ENCODE measurements at regions not wholly inside any gene's neighbourhood (a gene's known extent, or its start where the extent isn't known, plus 50 kb on each side); places are given as distances from the start of the nearest gene placed in this dataset.

DNA sequence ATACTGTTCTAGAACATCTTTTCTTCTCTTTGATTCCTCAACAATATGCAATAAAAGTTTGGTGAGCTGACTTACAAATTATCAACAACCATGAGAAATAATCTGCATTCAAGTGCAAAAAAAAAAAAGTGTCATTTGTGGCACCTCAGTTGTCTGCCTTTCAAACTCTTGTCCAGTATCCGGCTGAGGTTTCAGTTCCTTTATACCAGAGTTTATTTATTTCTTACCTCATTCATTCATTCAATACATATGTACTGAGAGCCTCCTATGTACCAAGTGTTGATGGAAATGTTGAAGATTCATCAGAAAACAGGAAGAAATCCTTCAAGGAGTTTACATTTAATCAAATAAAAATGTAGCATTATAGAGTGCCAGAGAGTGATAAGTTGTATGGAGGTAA, 484.1 kb downstream of the RMST start:
- no peak for TF ChIP-seq GATA2 (IDR thresholded peaks at IDR 0.05; ENCODE audit: low read depth, low read length)
- TF ChIP-seq GATA3 (IDR thresholded peaks at IDR 0.05; ENCODE audit: low read depth, low read length), result no peak

DNA sequence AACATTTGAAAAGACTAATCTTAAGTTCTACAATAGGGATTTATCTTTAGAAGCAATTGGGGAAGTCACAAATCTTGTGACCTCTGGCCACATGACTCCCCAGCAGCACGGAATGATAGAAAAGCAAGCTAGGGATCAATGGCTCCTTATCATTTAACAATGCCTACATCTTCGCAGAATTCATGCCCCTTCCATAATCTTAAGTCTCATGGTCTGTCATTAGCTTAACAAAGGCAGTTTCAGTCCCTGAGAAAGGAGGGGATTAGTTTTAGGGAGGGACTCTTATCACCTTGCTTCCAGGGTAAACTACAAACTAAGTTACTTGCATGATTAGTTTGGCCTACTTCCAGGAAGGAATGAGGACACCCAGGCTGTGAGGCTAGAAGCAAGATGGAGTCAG, 486.0 kb downstream of the RMST start:
- TF ChIP-seq GATA2 (IDR thresholded peaks at IDR 0.05; ENCODE audit: low read depth, low read length) (no peak), GATA3 (IDR thresholded peaks at IDR 0.05; ENCODE audit: low read depth, low read length) (no peak)

DNA sequence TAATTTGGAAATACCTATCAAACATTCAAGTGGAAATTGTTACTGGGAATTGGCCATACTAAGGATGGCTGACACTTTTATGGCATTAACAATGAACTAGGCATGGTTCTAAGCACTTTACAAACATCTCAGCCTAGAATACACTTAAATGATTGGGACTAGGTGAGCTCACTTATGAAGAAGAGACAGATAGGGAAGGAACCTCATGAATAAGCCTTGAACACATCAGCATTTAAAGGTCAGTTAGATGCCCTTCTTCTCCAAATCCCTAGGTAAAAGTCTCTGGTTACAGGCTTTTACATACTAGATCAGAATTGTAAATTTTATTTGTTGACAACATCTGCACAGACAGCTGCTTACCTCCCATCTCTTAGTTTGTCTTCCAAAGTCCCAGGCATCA, 488.6 kb downstream of the RMST start:
- no peak for TF ChIP-seq GATA2 (IDR thresholded peaks at IDR 0.05; ENCODE audit: low read depth, low read length)
- TF ChIP-seq GATA3 (IDR thresholded peaks at IDR 0.05; ENCODE audit: low read depth, low read length), result no peak

DNA sequence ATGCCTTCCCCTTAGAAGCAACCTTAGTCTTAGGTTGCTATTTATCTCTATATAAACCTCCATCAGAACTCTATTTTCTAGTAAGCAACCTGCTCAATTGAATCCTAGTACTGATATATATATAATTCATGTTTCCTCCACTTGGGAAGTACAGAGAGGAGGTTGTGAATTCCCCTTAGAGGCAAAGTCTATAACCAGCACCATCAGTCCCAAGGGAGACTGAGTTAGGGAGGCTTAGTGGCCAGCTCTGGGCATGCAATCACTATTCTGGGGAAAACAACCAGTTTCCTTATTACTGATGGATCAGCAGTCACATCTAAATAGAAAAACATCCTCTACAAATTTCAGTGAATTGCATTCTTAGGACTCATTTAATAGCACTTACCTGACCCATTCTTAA, 489.1 kb downstream of the RMST start:
- TF ChIP-seq GATA2 (IDR thresholded peaks at IDR 0.05; ENCODE audit: low read depth, low read length) (no peak), GATA3 (IDR thresholded peaks at IDR 0.05; ENCODE audit: low read depth, low read length) (no peak)

DNA sequence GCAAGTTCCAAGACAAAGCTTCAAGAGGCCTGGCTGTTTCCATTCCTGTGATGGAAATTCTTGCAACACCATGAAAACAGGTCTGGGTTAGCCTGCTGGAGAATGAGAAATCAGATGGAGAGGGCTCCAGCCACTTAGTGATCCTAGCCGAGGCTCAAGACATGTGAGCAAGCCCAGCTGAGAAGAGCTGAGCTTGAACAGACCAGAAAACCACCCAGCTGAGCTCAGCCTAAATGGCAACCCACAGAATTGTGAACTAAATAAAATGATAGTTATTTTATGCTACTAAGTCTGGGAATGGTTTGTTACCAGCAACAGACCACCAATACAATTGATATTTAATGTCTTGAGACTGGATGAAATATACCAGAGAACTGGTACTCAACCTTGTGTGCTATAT, 494.5 kb downstream of the RMST start:
- TF ChIP-seq GATA2 (IDR thresholded peaks at IDR 0.05; ENCODE audit: low read depth, low read length), result no peak
- TF ChIP-seq GATA3 (IDR thresholded peaks at IDR 0.05; ENCODE audit: low read depth, low read length), result no peak

DNA sequence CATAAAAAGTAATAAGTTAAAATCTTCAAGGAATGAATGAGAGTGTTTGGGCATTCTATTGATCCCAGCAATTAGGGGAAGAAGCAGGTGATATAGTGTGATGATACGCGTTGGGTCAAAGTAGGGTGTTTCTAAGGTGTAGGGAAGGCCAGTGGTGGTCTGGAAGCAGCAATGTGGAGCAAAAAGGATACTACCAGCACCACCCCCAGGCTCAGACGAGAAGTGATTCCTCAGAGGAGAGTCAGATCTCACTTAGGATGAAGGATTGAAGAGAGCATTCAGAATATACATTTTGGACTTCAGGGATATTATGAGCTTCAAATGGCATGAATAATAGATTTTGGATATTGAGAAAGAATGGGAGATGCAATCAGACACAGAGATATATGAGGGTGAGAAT, 497.6 kb downstream of the RMST start:
- TF ChIP-seq GATA3 (IDR thresholded peaks at IDR 0.05; ENCODE audit: low read depth, low read length), result no peak
- TF ChIP-seq GATA2 (IDR thresholded peaks at IDR 0.05; ENCODE audit: low read depth, low read length), result no peak

DNA sequence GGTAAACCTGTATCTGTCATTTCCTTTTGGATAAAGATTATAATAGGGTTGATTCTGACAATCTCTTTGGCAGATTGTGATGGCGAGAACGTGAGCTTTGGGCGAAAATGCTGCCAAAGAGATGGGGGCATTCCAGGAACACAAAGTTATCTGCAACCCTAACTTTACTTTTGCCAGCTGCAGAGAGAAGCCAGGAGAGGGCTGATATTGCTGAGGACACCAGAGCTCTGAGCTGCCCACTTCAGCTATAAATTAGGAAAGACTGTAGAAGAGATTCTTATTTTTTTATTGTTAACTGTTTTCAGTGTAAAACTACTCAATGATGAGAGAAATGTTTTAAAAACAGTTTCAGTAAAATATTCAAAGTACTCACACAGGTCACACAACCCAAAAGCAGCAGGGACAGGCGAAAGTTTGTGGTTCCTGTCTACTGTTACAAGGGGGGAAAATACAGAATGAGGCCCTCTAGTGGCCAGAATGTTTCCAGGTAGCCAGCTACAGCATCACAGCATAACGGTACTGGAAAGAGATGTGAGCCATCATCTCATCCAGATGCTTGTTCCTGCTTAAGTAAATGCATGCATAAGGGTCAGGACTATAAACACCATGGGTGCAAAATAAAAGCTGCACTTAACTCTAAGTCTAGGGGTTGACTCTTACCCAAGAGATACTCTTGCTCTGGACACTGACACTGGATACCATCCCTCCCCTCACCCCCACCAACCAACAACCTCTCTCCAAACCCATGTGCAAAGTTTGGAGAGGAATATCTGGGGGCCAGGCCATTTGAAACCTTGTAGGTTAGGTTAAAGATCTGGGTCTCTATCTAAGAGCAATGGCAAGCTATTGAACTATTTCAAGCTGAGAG, 498.4 kb downstream of the RMST start:
- no peak for TF ChIP-seq GATA2 (IDR thresholded peaks at IDR 0.05; ENCODE audit: low read depth, low read length)
- TF ChIP-seq GATA3 (IDR thresholded peaks at IDR 0.05; ENCODE audit: low read depth, low read length), result no peak

DNA sequence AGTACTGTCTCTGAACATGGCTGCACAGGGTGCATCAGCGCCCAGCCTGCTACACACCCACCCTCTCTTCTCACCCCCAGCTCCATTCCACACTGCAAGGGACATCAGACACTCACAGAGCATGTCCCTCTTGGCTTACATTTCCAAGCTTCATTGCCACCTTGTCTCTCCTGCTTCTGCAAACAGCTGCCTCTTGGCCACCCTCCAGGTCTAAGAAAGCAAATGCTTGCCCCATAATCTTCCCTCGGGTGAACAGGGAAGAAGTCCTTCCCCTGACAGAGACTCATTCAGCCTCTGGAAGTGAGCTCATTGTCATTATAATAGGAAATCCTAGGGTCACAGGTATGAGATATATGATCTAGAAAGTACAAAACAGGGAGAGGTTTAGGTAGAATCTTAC, 505.2 kb downstream of the RMST start:
- TF ChIP-seq GATA2 (IDR thresholded peaks at IDR 0.05; ENCODE audit: low read depth, low read length) (no peak), GATA3 (IDR thresholded peaks at IDR 0.05; ENCODE audit: low read depth, low read length) (no peak)

DNA sequence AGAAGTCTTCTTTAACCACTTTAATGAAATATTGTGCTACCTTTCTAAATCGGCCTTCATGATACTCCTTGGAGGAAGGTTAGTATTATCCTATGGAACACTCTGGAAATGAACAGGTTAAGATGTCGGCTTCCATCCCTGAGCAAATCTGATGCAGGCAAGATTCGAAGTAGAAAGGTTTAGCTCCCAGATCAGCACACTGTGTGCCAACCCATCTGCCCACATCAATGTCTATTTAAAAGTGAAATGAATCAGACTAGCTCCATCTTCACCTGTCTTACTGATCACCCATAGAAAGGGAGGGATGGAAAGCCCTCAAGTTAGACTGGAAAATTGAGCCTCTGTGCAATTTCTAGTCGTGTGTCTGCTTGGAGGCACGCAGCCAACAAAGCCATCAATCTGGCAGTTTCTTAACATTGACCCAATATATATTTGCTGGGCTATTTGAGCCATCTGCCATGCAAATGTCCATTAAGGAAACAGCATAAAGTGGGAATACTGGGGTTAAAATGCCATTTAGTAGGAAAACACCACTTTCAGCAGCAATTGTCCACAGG, 506.1 kb downstream of the RMST start:
- TF ChIP-seq GATA2 (IDR thresholded peaks at IDR 0.05; ENCODE audit: low read depth, low read length), result no peak
- TF ChIP-seq GATA3 (IDR thresholded peaks at IDR 0.05; ENCODE audit: low read depth, low read length), result no peak

DNA sequence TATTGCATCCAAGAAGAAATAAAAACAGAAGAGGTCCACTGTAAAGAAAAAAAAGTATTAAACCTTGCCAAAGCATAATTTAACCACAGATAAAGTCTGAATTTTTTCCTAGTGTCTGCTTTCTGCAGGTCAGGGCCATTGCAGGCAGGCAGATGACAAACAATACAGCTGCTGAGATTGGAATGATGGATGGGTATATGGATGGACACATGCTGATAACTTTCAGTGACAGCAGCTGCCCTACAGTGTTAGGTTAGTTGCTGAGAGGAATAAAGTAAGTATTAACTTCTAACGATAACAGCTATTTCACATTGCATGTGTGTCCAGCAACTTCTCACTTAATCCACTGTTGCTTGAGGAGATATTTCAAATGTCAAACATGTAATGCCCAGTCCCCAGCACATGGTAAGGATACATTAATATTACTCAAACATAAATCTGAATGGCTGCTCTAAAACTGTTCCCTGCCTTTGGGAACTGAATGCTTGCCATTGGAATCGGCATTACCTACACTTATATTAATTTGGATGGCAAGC, 515.3 kb downstream of the RMST start:
- peak; percentile 29; the same call in 1 of the 2 replicates for TF ChIP-seq GATA2 (IDR thresholded peaks at IDR 0.05; ENCODE audit: low read depth, low read length)
- no peak for TF ChIP-seq GATA3 (IDR thresholded peaks at IDR 0.05; ENCODE audit: low read depth, low read length)

DNA sequence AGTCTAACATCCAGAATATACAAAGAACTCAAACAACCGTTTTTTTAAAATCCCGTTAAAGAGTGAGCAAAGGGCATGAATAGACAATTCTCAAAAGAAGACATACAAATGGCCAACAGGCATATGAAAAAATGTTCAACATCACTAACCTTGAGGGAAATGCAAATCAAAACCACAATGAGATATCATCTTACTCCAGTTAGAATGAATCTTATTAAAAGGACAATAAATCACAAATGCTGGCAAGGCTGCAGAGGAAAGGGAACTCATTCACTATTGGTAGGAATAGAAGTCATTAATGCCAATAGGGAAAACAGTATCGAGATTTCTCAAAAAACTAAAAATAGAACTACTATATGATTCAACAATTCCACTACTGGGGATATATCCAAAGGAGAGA, 520.1 kb downstream of the RMST start:
- TF ChIP-seq GATA3 (IDR thresholded peaks at IDR 0.05; ENCODE audit: low read depth, low read length) (no peak), GATA2 (IDR thresholded peaks at IDR 0.05; ENCODE audit: low read depth, low read length) (no peak)

DNA sequence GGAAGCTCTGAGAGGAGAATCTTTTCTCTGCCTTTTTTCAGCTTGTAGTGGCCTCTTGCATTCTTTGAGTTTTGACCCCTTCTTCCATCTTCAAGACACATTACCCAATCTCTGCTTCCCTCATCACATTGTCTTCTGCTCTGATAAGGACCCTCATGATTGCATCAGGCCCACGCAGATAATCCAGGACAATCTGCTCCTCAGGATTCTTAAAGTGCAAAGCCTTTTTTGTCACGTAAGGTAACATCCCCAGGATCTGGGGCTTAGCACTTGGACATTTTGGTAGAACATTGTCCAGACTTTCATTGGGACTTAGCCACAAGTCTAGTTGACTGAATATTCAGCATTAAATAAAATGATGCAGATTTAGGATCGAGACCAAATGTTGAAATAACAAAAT, 521.2 kb downstream of the RMST start:
- TF ChIP-seq GATA2 (IDR thresholded peaks at IDR 0.05; ENCODE audit: low read depth, low read length), result no peak
- no peak for TF ChIP-seq GATA3 (IDR thresholded peaks at IDR 0.05; ENCODE audit: low read depth, low read length)

DNA sequence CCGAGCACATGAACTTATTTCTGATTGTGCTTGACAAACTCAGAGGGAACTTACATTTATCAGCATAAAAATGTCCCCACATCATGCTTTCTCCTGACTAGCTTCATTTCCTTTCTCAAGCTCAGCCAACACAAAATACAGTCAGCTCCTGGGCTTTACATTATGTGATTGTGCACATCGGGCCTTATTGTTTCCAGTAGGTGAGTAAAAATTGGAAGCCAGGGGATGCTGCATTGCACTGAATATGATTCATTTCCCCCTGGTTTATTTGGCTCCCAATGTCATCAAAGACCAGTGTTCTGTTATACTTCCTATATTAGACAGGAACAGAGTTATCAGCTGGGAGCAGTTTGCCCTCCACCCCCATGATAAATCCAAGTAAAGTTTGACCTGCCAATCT, 521.8 kb downstream of the RMST start:
- no peak for TF ChIP-seq GATA3 (IDR thresholded peaks at IDR 0.05; ENCODE audit: low read depth, low read length)
- no peak for TF ChIP-seq GATA2 (IDR thresholded peaks at IDR 0.05; ENCODE audit: low read depth, low read length)

DNA sequence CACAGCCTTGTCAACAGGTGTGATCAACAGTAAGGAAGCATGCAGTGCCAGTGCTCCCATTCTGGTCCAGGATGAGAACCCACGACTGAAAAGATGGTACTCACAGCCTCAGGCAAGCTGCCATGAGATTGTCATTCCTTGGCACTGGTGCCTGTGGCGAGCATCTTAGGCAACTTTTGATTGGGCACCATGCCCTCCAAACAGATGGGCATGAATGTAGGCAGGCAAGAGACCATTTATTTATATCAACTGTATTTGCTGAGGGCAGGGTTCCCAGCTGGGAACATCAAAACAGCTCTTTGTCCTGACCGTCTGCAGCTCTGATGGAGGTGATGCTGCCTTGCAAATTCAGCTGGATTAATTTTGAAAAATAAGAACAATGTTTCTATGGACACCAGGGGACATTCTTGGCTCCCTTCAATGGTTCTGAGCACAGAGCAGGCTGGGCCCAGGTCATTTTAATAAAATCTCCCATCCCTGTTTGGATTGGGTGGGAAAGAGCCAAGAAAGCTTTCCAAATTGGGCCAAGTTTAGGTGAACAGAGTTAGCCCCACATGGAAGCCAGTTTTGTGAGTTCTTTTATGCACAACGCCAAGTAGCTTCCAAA, 522.5 kb downstream of the RMST start:
- TF ChIP-seq GATA3 (IDR thresholded peaks at IDR 0.05; ENCODE audit: low read depth, low read length), result no peak

DNA sequence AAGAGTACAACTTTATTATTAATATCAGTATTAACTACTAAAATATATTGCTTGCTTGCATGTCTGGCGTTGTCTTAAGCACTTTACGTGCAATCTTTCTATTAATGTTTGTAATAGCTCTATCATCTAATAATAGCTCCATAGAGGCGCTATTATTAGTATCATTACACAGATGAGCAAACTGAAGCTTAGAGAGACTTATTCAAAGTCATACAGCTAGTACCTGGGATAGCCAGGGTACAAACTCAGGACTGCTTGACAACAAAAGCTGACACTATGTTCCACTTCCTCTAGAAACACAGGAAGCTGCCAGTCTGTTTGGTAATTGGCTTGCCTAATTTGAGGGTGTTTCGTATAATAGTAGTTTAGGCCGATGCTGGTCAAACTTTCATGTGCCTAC, 523.2 kb downstream of the RMST start:
- TF ChIP-seq GATA2 (IDR thresholded peaks at IDR 0.05; ENCODE audit: low read depth, low read length), result no peak
- TF ChIP-seq GATA3 (IDR thresholded peaks at IDR 0.05; ENCODE audit: low read depth, low read length), result no peak

All from SH-SY5Y (cell line).